Stomach (tissue), 8 donors: ENCODE measurements at regions not wholly inside any gene's neighbourhood (a gene's known extent, or its start where the extent isn't known, plus 50 kb on each side); places are given as distances from the start of the nearest gene placed in this dataset.

Experiments used
- DNase-seq, 2 donors: peaks; one replicate each; pipeline versions ENCODE4 v3.0.0 to v3.0.0-alpha.2; 2013 to 2019
- H3K27ac ChIP-seq, 5 donors: fragments of 200-600 bp in 4 of 5; sonication (generic) in 4 of 5; one replicate each; pipeline ENCODE4 v1.5.1; 2013 to 2019; ENCODE audit warnings: mild to moderate bottlenecking in 1 of 5, moderate library complexity in 1 of 5
- H3K27me3 ChIP-seq, 3 donors: fragments of 200-600 bp; sonication (generic); one replicate each; pipeline ENCODE4 v1.5.1; 2017 to 2019; ENCODE audit warnings: mixed run types in 1 of 3
- H3K36me3 ChIP-seq, 4 donors: fragments of 200-600 bp; sonication (generic); 1 replicate in 3 of 4; 2 replicates in 1 of 4; pipeline ENCODE4 v1.5.1; 2016 to 2019
- H3K4me1 ChIP-seq, 4 donors: fragments of 200-600 bp; sonication (generic); one replicate each; pipeline ENCODE4 v1.5.1; 2016 to 2019
- H3K4me3 ChIP-seq, 4 donors: fragments of 200-600 bp; sonication (generic) in 3 of 4; one replicate each; pipeline ENCODE4 v1.5.1; 2016 to 2019; ENCODE audit warnings: mild to moderate bottlenecking in 1 of 4
- H3K9me3 ChIP-seq, 4 donors: fragments of 200-600 bp; sonication (generic); one replicate each; pipeline ENCODE4 v1.5.1; 2016 to 2019
- EP300 ChIP-seq: sonication (generic); formaldehyde crosslinking; IDR thresholded peaks from one replicate; pipeline ENCODE4 v1.6.1; 2017; ENCODE audit warnings: antibody characterized with exemption
- POLR2A ChIP-seq, 4 donors: fragments of 450-650 bp; IDR thresholded peaks; one replicate each; pipeline ENCODE4 v1.6.1; 2016; ENCODE audit warnings: antibody characterized with exemption in 4 of 4, control low read depth in 2 of 4, mild to moderate bottlenecking in 1 of 4, moderate library complexity in 1 of 4
- POLR2AphosphoS5 ChIP-seq, 3 donors: sonication (generic); formaldehyde crosslinking; IDR thresholded peaks; one replicate each; pipeline ENCODE4 v1.6.1; 2016; ENCODE audit warnings: antibody characterized with exemption in 3 of 3
- WGBS, 5 donors: extraction: QIAGEN DNeasy Blood & Tissue Kit in 3 of 5; methylation state at CpG; one replicate each; pipeline versions ENCODE4 v1.1.5 to v1.1.7; 2013 to 2018; 5-methylcytosine and 5-hydroxymethylcytosine counted together
- intact Hi-C: fragments of 100-400 bp; cut with DNase I; formaldehyde crosslinking; loops from one replicate; pipeline ENCODE4 v1.15.1; 2023; ENCODE audit warnings: low total_unique reads
- TF ChIP-seq, protein P1 (sequence below), 7 experiments: fragments of 450-650 bp in 4 of 7; fragments of 200-600 bp in 3 of 7; sonication (generic) in 3 of 7; IDR thresholded peaks; one replicate each; pipeline ENCODE4 v1.5.1; 2016 to 2019; ENCODE audit warnings: antibody characterized with exemption in 7 of 7, control low read depth in 2 of 7, mild to moderate bottlenecking in 1 of 7
- donor health status: healthy with polysubstance abuse.
- donor health status: Bipolar disorder and iron deficiency.
- donor health status: healthy.

DNA sequence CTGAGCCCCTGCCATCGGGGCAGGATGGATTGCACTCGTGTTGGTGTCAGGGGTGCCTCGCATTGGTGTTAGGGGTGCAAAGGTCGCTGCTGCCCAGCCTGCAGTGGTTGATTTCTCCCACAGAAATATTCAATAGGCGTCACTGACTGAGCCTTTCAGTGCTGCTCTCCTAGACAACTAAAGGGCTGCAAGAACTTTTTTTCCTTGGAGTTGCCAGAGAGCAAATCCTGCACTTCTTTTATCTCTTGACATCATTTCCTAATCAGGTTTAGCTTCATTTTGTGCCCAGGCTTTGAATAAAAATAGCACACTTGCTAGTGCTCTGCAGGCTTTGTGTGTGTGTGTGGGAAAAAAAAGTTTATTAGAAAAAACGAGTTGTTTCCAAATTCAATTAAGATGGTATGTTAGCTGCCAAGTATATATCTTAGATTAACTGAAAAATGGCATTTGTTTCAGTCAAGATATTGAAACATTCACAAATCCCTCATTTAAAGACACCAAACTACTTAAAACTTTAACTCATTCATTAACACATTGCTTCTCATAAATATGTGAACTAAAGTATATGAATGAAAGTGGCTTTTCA lies 125.6 kb downstream of the SOCS6 start:
- H3K36me3 ChIP-seq, result no peaks in the 10 kb centered on the region
- intact Hi-C loops, result no loop called here
- DNase-seq, result no peak
- TF ChIP-seq EP300, result no peak
- no peak for TF ChIP-seq POLR2AphosphoS5 (IDR thresholded peaks at IDR 0.05)
- TF ChIP-seq, protein P1, sequence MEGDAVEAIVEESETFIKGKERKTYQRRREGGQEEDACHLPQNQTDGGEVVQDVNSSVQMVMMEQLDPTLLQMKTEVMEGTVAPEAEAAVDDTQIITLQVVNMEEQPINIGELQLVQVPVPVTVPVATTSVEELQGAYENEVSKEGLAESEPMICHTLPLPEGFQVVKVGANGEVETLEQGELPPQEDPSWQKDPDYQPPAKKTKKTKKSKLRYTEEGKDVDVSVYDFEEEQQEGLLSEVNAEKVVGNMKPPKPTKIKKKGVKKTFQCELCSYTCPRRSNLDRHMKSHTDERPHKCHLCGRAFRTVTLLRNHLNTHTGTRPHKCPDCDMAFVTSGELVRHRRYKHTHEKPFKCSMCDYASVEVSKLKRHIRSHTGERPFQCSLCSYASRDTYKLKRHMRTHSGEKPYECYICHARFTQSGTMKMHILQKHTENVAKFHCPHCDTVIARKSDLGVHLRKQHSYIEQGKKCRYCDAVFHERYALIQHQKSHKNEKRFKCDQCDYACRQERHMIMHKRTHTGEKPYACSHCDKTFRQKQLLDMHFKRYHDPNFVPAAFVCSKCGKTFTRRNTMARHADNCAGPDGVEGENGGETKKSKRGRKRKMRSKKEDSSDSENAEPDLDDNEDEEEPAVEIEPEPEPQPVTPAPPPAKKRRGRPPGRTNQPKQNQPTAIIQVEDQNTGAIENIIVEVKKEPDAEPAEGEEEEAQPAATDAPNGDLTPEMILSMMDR (IDR thresholded peaks at IDR 0.05), result no peak
- no peak for TF ChIP-seq POLR2A (IDR thresholded peaks at IDR 0.05)
- H3K9me3 ChIP-seq, result no peaks in the 10 kb centered on the region
- no peak overlapping the region for H3K4me3 ChIP-seq
- 36 to 55% (median 48%) methylated on average over 6 of the region's 6 CpGs for WGBS, 5 donors
- peaks cover 0 to 16% (median 10%) of the 10 kb centered on the region in 4 donors for H3K4me1 ChIP-seq
- H3K27ac ChIP-seq, result no peak overlapping the region
- no peaks in the 10 kb centered on the region for H3K27me3 ChIP-seq

DNA sequence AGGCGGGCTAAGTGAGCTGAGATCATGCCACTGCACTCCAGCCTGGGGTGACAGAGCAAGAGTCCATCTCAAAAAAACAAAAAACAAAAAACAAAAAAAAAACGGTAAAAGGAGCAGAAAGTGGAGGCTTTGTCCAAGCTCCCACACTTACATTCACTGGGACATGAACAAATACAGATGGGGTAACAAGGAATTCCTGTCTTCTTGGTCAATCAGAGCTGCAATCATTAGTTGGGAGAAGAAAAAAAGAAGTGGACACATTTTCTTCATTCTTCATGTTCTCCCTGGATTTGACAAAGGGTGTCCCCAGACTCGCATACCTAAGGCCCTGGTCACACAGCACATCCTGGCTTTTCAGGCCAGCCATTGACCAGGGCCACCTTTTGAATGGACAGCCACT lies 124.6 kb downstream of the SOCS6 start:
- H3K4me1 ChIP-seq, result peaks cover 0 to 8% (median 4%) of the 10 kb centered on the region in 4 donors
- WGBS, 5 donors, result 77 to 92% (median 83%) methylated on average over 3 of the region's 3 CpGs

GRCh38 chr18:70411876-70412435 lies 123.1 kb downstream of the SOCS6 start:
- Histone ChIP-seq H3K27ac (no peak overlapping the region), H3K4me3 (no peak overlapping the region), H3K9me3 (no peaks in the 10 kb centered on the region), H3K27me3 (no peaks in the 10 kb centered on the region), H3K4me1 (peaks cover 0 to 8% (median 4%) of the 10 kb centered on the region in 4 donors), H3K36me3 (no peaks in the 10 kb centered on the region)
- TF ChIP-seq, protein P1 (IDR thresholded peaks at IDR 0.05), result peak in 1 of 7 experiments; percentile 18
- TF ChIP-seq EP300, result no peak
- intact Hi-C loops, result no loop called here
- WGBS, 5 donors, result 13 to 28% (median 17%) methylated on average over 6 of the region's 6 CpGs
- DNase-seq, result no peak

More for the DNA sequence above, 124.6 kb downstream of the SOCS6 start:
- no peak overlapping the region for H3K27ac ChIP-seq
- no peak overlapping the region for H3K4me3 ChIP-seq
- no peaks in the 10 kb centered on the region for H3K27me3 ChIP-seq
- H3K36me3 ChIP-seq, result no peaks in the 10 kb centered on the region
- intact Hi-C loops, result no loop called here
- TF ChIP-seq POLR2A (IDR thresholded peaks at IDR 0.05), result no peak
- no peak for TF ChIP-seq EP300
- TF ChIP-seq, protein P1 (IDR thresholded peaks at IDR 0.05), result no peak
- no peak for TF ChIP-seq POLR2AphosphoS5 (IDR thresholded peaks at IDR 0.05)
- DNase-seq, result no peak
- no peaks in the 10 kb centered on the region for H3K9me3 ChIP-seq

GRCh38 chr18:70411307-70411706 lies 122.5 kb downstream of the SOCS6 start:
- Histone ChIP-seq H3K36me3 (no peaks in the 10 kb centered on the region), H3K4me3 (no peak overlapping the region), H3K27me3 (no peaks in the 10 kb centered on the region), H3K9me3 (no peaks in the 10 kb centered on the region), H3K4me1 (peaks cover 0 to 8% (median 4%) of the 10 kb centered on the region in 4 donors), H3K27ac (no peak overlapping the region)
- no peak for TF ChIP-seq EP300
- TF ChIP-seq, protein P1 (IDR thresholded peaks at IDR 0.05), result no peak
- TF ChIP-seq POLR2A (IDR thresholded peaks at IDR 0.05), result no peak
- TF ChIP-seq POLR2AphosphoS5 (IDR thresholded peaks at IDR 0.05), result no peak
- intact Hi-C loops, result no loop called here
- WGBS, 5 donors, result 72 to 100% (median 87%) methylated on average over 2 of the region's 2 CpGs
- DNase-seq, result no peak
